CD14-positive monocyte (primary cell): ENCODE measurements at regions not wholly inside any gene's neighbourhood (a gene's known extent, or its start where the extent isn't known, plus 50 kb on each side); places are given as distances from the start of the nearest gene placed in this dataset.

Experiments used
- DNase-seq, 3 donors: peaks; one replicate each; pipeline ENCODE4 v3.0.0-alpha.2; 2011 to 2022
- H2AFZ ChIP-seq: 2 replicates; pipeline ENCODE4 v1.6.0; 2012; ENCODE audit warnings: mild to moderate bottlenecking, low read depth, low read length, inconsistent platforms; ENCODE audit not compliant: insufficient read depth, poor library complexity, severe bottlenecking
- H3K27ac ChIP-seq, 2 donors: 1 replicate in 1 of 2; 2 replicates in 1 of 2; pipeline ENCODE4 v1.5.1; 2012 to 2013; ENCODE audit warnings: low read length in 2 of 2, control low read depth in 1 of 2, inconsistent platforms in 1 of 2, low read depth in 1 of 2, mild to moderate bottlenecking in 1 of 2
- H3K27me3 ChIP-seq, 2 donors: one replicate each; pipeline versions ENCODE4 v1.6.0 to v1.6.1; 2011 to 2013; ENCODE audit warnings: low read length in 2 of 2; ENCODE audit not compliant: control insufficient read depth in 2 of 2, insufficient read depth in 2 of 2
- H3K36me3 ChIP-seq, 2 donors: replicated peaks in 1 of 2; 1 replicate in 1 of 2; 2 replicates in 1 of 2; pipeline versions ENCODE4 v1.5.1 to v1.6.1; 2012 to 2013; ENCODE audit warnings: low read length in 2 of 2, control low read depth in 1 of 2, inconsistent platforms in 1 of 2, mild to moderate bottlenecking in 1 of 2; ENCODE audit not compliant: insufficient read depth in 2 of 2, control insufficient read depth in 1 of 2
- H3K4me1 ChIP-seq, 2 donors: 1 replicate in 1 of 2; 2 replicates in 1 of 2; pipeline versions ENCODE4 v1.5.1 to v1.6.1; 2012 to 2013; ENCODE audit warnings: low read length in 2 of 2, control low read depth in 1 of 2, inconsistent platforms in 1 of 2, mild to moderate bottlenecking in 1 of 2, moderate library complexity in 1 of 2; ENCODE audit not compliant: insufficient read depth in 2 of 2, control insufficient read depth in 1 of 2
- H3K4me2 ChIP-seq: replicated peaks from 2 replicates; pipeline ENCODE3; 2012; ENCODE audit warnings: low read length, moderate library complexity, mild to moderate bottlenecking; ENCODE audit not compliant: poor library complexity, severe bottlenecking; ENCODE audit errors: extremely low read depth
- H3K4me3 ChIP-seq, 3 experiments: fragments of 200-600 bp in 1 of 3; sonication (generic) in 1 of 3; replicated peaks in 1 of 3; 1 replicate in 2 of 3; 2 replicates in 1 of 3; pipeline ENCODE4 v1.5.1; 2011 to 2013; ENCODE audit warnings: low read length in 3 of 3, mild to moderate bottlenecking in 3 of 3, control low read depth in 2 of 3, low read depth in 2 of 3, inconsistent platforms in 1 of 3, moderate library complexity in 1 of 3
- H3K79me2 ChIP-seq: 2 replicates; pipeline ENCODE4 v1.6.0; 2012; ENCODE audit warnings: mild to moderate bottlenecking, control low read depth, inconsistent platforms, low read length, moderate library complexity; ENCODE audit not compliant: insufficient read depth
- H3K9ac ChIP-seq: 2 replicates; pipeline ENCODE4 v1.6.0; 2017; ENCODE audit warnings: low read length, mild to moderate bottlenecking; ENCODE audit not compliant: insufficient read depth, poor library complexity, severe bottlenecking
- H3K9me3 ChIP-seq, 2 donors: replicated peaks in 1 of 2; 1 replicate in 1 of 2; 2 replicates in 1 of 2; pipeline versions ENCODE4 v1.5.1 to v1.6.1; 2012 to 2013; ENCODE audit warnings: low read length in 2 of 2, control low read depth in 1 of 2; ENCODE audit not compliant: control insufficient read depth in 1 of 2, insufficient read depth in 1 of 2
- H4K20me1 ChIP-seq: 2 replicates; pipeline ENCODE4 v1.6.0; 2012; ENCODE audit warnings: mild to moderate bottlenecking, low read length, control low read depth, moderate library complexity; ENCODE audit not compliant: insufficient read depth
- H3K27ac Mint-ChIP-seq, 7 donors: one replicate each; pipeline ENCODE4 v1.8.0; 2020; ENCODE audit warnings: mild to moderate bottlenecking in 7 of 7, mixed read lengths in 7 of 7, moderate library complexity in 6 of 7, inconsistent platforms in 2 of 7
- H3K27me3 Mint-ChIP-seq, 3 donors: one replicate each; pipeline ENCODE4 v1.8.0; 2021 to 2022; ENCODE audit warnings: low read depth in 3 of 3, mild to moderate bottlenecking in 3 of 3, mixed read lengths in 3 of 3, moderate library complexity in 3 of 3, inconsistent platforms in 1 of 3
- H3K36me3 Mint-ChIP-seq, 2 donors: one replicate each; pipeline ENCODE4 v1.8.0; 2020; ENCODE audit warnings: mixed read lengths in 2 of 2, inconsistent platforms in 1 of 2, mild to moderate bottlenecking in 1 of 2
- H3K4me1 Mint-ChIP-seq: one replicate; pipeline ENCODE4 v1.8.0; 2020; ENCODE audit warnings: mild to moderate bottlenecking, mixed read lengths
- H3K4me3 Mint-ChIP-seq, 2 donors: one replicate each; pipeline ENCODE4 v1.8.0; 2020; ENCODE audit warnings: mild to moderate bottlenecking in 2 of 2, mixed read lengths in 2 of 2, moderate library complexity in 1 of 2
- H3K9me3 Mint-ChIP-seq, 7 donors: one replicate each; pipeline ENCODE4 v1.8.0; 2020 to 2022; ENCODE audit warnings: mixed read lengths in 7 of 7, mild to moderate bottlenecking in 6 of 7, moderate library complexity in 6 of 7, inconsistent platforms in 2 of 7
- whole genome bisulfite sequencing: methylation state at CpG from one replicate; pipeline ENCODE4 v1.1.5; 2013; ENCODE audit warnings: missing lambda C conversion rate; ENCODE audit not compliant: insufficient coverage; 5-methylcytosine and 5-hydroxymethylcytosine counted together
- intact Hi-C, 2 donors: fragments of 100-400 bp; cut with micrococcal nuclease; formaldehyde crosslinking; loops; one replicate each; pipeline versions ENCODE4 v1.15.0 to v1.15.1; 2023
- TF ChIP-seq, protein P1 (sequence below): fragments of 200-600 bp; IDR thresholded peaks from one replicate; pipeline ENCODE4 v1.8.0; 2022; ENCODE audit warnings: antibody characterized with exemption, mild to moderate bottlenecking

DNA sequence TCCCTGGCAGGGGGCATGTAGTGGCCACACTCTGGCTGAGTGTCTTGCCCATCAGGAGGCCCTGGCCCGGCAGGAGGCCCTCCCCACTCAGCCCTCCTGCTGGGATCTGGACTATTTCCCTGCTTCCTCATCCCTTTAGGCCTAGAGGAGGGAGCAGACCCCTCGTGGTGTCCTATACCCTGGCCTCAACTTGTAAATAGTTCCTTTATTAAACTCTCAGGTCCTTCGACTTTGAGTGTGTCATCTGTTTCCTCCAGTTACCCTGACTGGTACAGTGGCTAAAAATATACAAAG is 166.7 kb upstream of the GLI2 start:
- peaks cover 2 to 9% (median 8%) of the 10 kb centered on the region in 3 donors for H3K27me3 Mint-ChIP-seq
- H3K9ac ChIP-seq: no peak overlapping the region
- WGBS: 31% methylated on average over 3 of the region's 3 CpGs
- H3K36me3 ChIP-seq: no peaks in the 10 kb centered on the region
- TF ChIP-seq, protein P1, sequence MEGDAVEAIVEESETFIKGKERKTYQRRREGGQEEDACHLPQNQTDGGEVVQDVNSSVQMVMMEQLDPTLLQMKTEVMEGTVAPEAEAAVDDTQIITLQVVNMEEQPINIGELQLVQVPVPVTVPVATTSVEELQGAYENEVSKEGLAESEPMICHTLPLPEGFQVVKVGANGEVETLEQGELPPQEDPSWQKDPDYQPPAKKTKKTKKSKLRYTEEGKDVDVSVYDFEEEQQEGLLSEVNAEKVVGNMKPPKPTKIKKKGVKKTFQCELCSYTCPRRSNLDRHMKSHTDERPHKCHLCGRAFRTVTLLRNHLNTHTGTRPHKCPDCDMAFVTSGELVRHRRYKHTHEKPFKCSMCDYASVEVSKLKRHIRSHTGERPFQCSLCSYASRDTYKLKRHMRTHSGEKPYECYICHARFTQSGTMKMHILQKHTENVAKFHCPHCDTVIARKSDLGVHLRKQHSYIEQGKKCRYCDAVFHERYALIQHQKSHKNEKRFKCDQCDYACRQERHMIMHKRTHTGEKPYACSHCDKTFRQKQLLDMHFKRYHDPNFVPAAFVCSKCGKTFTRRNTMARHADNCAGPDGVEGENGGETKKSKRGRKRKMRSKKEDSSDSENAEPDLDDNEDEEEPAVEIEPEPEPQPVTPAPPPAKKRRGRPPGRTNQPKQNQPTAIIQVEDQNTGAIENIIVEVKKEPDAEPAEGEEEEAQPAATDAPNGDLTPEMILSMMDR: no peak
- no peak overlapping the region for H2AFZ ChIP-seq
- no peak overlapping the region for H3K4me3 Mint-ChIP-seq
- H3K4me3 ChIP-seq: no peak overlapping the region
- no peaks in the 10 kb centered on the region for H4K20me1 ChIP-seq
- H3K27me3 ChIP-seq: no peaks in the 10 kb centered on the region
- no peak for DNase-seq
- H3K4me1 Mint-ChIP-seq: no peaks in the 10 kb centered on the region
- H3K27ac ChIP-seq: no peak overlapping the region
- H3K79me2 ChIP-seq: no peaks in the 10 kb centered on the region
- H3K4me2 ChIP-seq: no peak overlapping the region
- H3K27ac Mint-ChIP-seq: no peak overlapping the region
- H3K9me3 ChIP-seq: no peaks in the 10 kb centered on the region
- no peaks in the 10 kb centered on the region for H3K4me1 ChIP-seq
- intact Hi-C loops: no loop called here
- no peaks in the 10 kb centered on the region for H3K9me3 Mint-ChIP-seq
- H3K36me3 Mint-ChIP-seq: no peaks in the 10 kb centered on the region

DNA sequence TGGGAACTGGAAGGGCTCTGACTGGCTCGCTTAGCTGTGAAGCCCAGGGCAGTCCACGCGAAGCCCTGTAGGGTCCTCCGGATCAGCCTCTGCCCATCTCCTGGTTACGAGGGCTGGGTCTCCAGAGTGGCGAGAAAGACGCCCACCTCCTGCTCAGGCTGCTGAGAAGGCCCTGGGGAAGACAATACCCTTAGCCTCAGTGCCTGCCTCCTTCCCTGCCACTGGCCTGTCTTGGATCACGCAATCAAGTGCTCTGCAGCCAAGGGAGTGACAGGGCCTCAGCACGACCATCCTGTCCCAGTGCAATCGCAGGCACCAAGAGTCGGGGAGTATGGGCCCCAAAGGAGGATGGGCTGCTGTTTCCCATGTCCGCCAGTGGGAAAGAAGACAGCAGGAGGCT is 165.7 kb upstream of the GLI2 start:
- H3K4me2 ChIP-seq: no peak overlapping the region
- H3K4me1 ChIP-seq: no peaks in the 10 kb centered on the region
- no peak overlapping the region for H3K4me3 ChIP-seq
- no peaks in the 10 kb centered on the region for H3K9me3 ChIP-seq
- no peak overlapping the region for H3K9ac ChIP-seq
- Mint-ChIP-seq H3K4me3 (no peak overlapping the region), H3K9me3 (no peaks in the 10 kb centered on the region), H3K27me3 (peaks cover 0 to 11% (median 11%) of the 10 kb centered on the region in 3 donors), H3K27ac (no peak overlapping the region), H3K36me3 (no peaks in the 10 kb centered on the region), H3K4me1 (no peaks in the 10 kb centered on the region)
- WGBS: 94% methylated on average over 8 of the region's 12 CpGs
- H3K79me2 ChIP-seq: no peaks in the 10 kb centered on the region
- DNase-seq: no peak
- H4K20me1 ChIP-seq: no peaks in the 10 kb centered on the region
- intact Hi-C loops: no loop called here
- no peaks in the 10 kb centered on the region for H3K36me3 ChIP-seq
- H3K27ac ChIP-seq: no peak overlapping the region
- TF ChIP-seq, protein P1: no peak
- H2AFZ ChIP-seq: no peak overlapping the region
- H3K27me3 ChIP-seq: no peaks in the 10 kb centered on the region
